HepG2 (cell line): ENCODE measurements at regions not wholly inside any gene's neighbourhood (a gene's known extent, or its start where the extent isn't known, plus 50 kb on each side); places are given as distances from the start of the nearest gene placed in this dataset.

Source experiments
- FOXA3 ChIP-seq: IDR thresholded peaks from 2 replicates; pipeline ENCODE4 v1.6.1; 2016; ENCODE audit warnings: missing genetic modification reagents, missing compliant biosample characterization
- TFDP2 ChIP-seq: sonication (generic); formaldehyde crosslinking; IDR thresholded peaks from 2 replicates; pipeline ENCODE4 v1.4.0; 2020; ENCODE audit warnings: missing genetic modification reagents
- YEATS4 ChIP-seq: sonication (generic); formaldehyde crosslinking; IDR thresholded peaks from 2 replicates; pipeline ENCODE4 v1.4.0; 2020; ENCODE audit warnings: missing genetic modification reagents, borderline replicate concordance

DNA sequence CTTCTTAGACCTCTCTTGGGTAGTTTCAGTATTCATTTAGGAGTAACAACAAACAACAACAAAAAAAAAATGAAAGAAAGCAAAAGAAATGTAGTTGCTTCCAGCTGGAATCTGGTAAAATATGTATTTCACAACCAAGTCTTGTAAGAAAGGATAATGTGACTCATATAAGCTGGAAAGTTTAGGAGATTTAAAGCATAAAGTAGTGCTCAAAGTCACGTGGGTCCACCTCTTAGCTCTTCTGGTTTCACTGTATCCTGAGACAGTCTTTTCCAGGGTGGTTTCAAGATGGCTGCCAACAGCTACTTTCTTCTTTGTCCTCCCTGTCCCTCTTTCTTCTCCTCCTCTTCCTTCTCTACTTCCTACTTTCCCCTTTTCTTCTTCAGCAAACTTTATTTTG is 69.5 kb upstream of the CDK13 start:
- TF ChIP-seq YEATS4 (CRISPR knock-in tag) (no peak), TFDP2 (no peak), FOXA3 (no peak)
